NCI-H1694 treated with DMSO at 0.1 percent for 48 hours (cell line): ENCODE measurements at regions not wholly inside any gene's neighbourhood (a gene's known extent, or its start where the extent isn't known, plus 50 kb on each side); places are given as distances from the start of the nearest gene placed in this dataset.
A peak's percentile ranks its signal among the peaks of the same experiment; 100 is the strongest.

Source experiments
- DNase-seq: peaks from one replicate; lab custom pipeline; 2025; lab: John Stamatoyannopoulos, UW

GRCh38 chr5:149441986-149442385, 62.9 kb upstream of the IL17B start:
- DNase-seq, result no peak

GRCh38 chr5:149441194-149441753, 62.2 kb upstream of the IL17B start:
- DNase-seq, result no peak

- peak; percentile 60 for DNase-seq
Measured at GRCh38 chr5:149439899-149440542, 60.9 kb upstream of the IL17B start.

- DNase-seq, result peak; percentile 43
Measured at GRCh38 chr5:149438711-149439132, 59.6 kb upstream of the IL17B start.

- DNase-seq, result no peak
Measured at GRCh38 chr5:149438281-149438680, 59.2 kb upstream of the IL17B start.

- no peak for DNase-seq
Measured at GRCh38 chr5:149437391-149438040, 58.4 kb upstream of the IL17B start.

- no peak for DNase-seq
Measured at GRCh38 chr5:149435660-149436059, 56.6 kb upstream of the IL17B start.

- DNase-seq, result no peak
Measured at GRCh38 chr5:149435015-149435376, 55.9 kb upstream of the IL17B start.

GRCh38 chr5:149434162-149435014, 55.3 kb upstream of the IL17B start:
- DNase-seq, result peak; percentile 56

GRCh38 chr5:149433524-149434131, 54.5 kb upstream of the IL17B start:
- no peak for DNase-seq

- DNase-seq, result no peak
Measured at GRCh38 chr5:149432911-149433401, 53.9 kb upstream of the IL17B start.

GRCh38 chr5:149432376-149432775, 53.3 kb upstream of the IL17B start:
- DNase-seq, result no peak

- DNase-seq, result no peak
Measured at GRCh38 chr5:149429839-149430721, 51.0 kb upstream of the IL17B start.
